Kidney (tissue), 13 donors: ENCODE measurements at regions not wholly inside any gene's neighbourhood (a gene's known extent, or its start where the extent isn't known, plus 50 kb on each side); places are given as distances from the start of the nearest gene placed in this dataset.
A peak's percentile ranks its signal among the peaks of the same experiment; 100 is the strongest.

Experiments
- DNase-seq, 5 donors: peaks; one replicate each; pipeline ENCODE4 v3.0.0-alpha.2; 2013 to 2020
- FAIRE-seq: peaks from 2 replicates; lab custom pipeline; 2012; peaks lifted over from hg19 to GRCh38; lab: Jason Lieb, UNC
- H3K27ac ChIP-seq, 2 donors: one replicate each; pipeline ENCODE4 v1.7.0; 2013; ENCODE audit warnings: low read depth in 2 of 2, low read length in 2 of 2, inconsistent platforms in 1 of 2
- H3K27me3 ChIP-seq: one replicate; pipeline ENCODE4 v1.7.1; 2013; ENCODE audit warnings: low read length, inconsistent platforms; ENCODE audit not compliant: control insufficient read depth, insufficient read depth
- H3K36me3 ChIP-seq, 3 donors: one replicate each; pipeline versions ENCODE4 v1.7.0 to v1.7.1; 2013; ENCODE audit warnings: low read length in 3 of 3, control low read depth in 1 of 3, inconsistent platforms in 1 of 3; ENCODE audit not compliant: insufficient read depth in 3 of 3, control insufficient read depth in 2 of 3
- H3K4me1 ChIP-seq, 3 donors: one replicate each; pipeline versions ENCODE4 v1.7.0 to v1.7.1; 2013; ENCODE audit warnings: low read length in 3 of 3, inconsistent platforms in 1 of 3, low read depth in 1 of 3; ENCODE audit not compliant: control insufficient read depth in 2 of 3, insufficient read depth in 2 of 3
- H3K4me3 ChIP-seq, 3 donors: one replicate each; pipeline versions ENCODE4 v1.7.0 to v1.8.1; 2013; ENCODE audit warnings: low read length in 3 of 3, control low read depth in 1 of 3, inconsistent platforms in 1 of 3
- H3K9ac ChIP-seq, 3 donors: one replicate each; pipeline versions ENCODE4 v1.7.0 to v1.7.1; 2013; ENCODE audit warnings: low read length in 3 of 3, control low read depth in 1 of 3, inconsistent platforms in 1 of 3
- H3K9me3 ChIP-seq, 3 donors: one replicate each; pipeline versions ENCODE4 v1.7.0 to v1.7.1; 2013; ENCODE audit warnings: low read length in 3 of 3, control low read depth in 1 of 3, inconsistent platforms in 1 of 3; ENCODE audit not compliant: control insufficient read depth in 2 of 3, insufficient read depth in 1 of 3
- intact Hi-C: fragments of 100-400 bp; cut with DNase I; formaldehyde crosslinking; loops from one replicate; pipeline ENCODE4 v1.11.1; 2022
- TF ChIP-seq, protein P1 (sequence below): IDR thresholded peaks from 3 replicates; pipeline ENCODE4 v1.5.1; 2012; ENCODE audit warnings: mild to moderate bottlenecking, moderate library complexity, borderline replicate concordance; ENCODE audit not compliant: insufficient read depth; ENCODE audit errors: extremely low read depth
- donor health status: control.
- donor health status: control.
- donor health status: control.
- donor health status: control.
- donor health status: control.
- donor health status: DM: yes; HTN: yes; CAD: no.
- donor health status: Normal renal cell carcinoma (clear cell type).

DNA sequence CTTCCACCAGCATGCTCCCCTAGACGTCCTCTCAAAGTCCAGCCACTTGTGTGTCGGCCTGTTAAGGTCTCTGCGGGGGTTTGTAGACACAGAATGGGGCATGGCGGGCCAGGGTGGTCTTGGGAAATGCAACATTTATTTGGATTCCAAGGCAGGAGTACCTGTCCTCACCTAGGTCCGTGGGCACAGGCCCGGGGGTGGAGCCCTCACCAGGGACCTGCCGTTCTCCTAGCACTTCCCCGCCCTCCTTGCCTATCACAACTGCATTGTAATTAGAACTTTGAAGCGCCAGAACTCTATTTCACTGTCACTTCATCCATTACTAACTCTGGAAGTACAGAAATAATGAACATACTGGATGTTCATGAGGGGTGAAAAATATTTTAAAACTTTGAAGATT, 268.3 kb upstream of the ACTBL2 start:
- Histone ChIP-seq H3K27ac (no peak overlapping the region), H3K9me3 (no peaks in the 10 kb centered on the region), H3K27me3 (no peaks in the 10 kb centered on the region), H3K36me3 (no peaks in the 10 kb centered on the region), H3K4me1 (no peaks in the 10 kb centered on the region), H3K9ac (no peak overlapping the region), H3K4me3 (no peak overlapping the region)
- TF ChIP-seq, protein P1, sequence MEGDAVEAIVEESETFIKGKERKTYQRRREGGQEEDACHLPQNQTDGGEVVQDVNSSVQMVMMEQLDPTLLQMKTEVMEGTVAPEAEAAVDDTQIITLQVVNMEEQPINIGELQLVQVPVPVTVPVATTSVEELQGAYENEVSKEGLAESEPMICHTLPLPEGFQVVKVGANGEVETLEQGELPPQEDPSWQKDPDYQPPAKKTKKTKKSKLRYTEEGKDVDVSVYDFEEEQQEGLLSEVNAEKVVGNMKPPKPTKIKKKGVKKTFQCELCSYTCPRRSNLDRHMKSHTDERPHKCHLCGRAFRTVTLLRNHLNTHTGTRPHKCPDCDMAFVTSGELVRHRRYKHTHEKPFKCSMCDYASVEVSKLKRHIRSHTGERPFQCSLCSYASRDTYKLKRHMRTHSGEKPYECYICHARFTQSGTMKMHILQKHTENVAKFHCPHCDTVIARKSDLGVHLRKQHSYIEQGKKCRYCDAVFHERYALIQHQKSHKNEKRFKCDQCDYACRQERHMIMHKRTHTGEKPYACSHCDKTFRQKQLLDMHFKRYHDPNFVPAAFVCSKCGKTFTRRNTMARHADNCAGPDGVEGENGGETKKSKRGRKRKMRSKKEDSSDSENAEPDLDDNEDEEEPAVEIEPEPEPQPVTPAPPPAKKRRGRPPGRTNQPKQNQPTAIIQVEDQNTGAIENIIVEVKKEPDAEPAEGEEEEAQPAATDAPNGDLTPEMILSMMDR, result no peak
- DNase-seq, result peak in 1 of 5 donors; percentile 66
- no peak for FAIRE-seq
- intact Hi-C loops, result no loop called here

- intact Hi-C loops, result no loop called here
- TF ChIP-seq, protein P1, result no peak
- H3K9ac ChIP-seq, result no peak overlapping the region
- no peaks in the 10 kb centered on the region for H3K9me3 ChIP-seq
- no peak overlapping the region for H3K4me3 ChIP-seq
- FAIRE-seq (no peak), DNase-seq (no peak)
- no peaks in the 10 kb centered on the region for H3K4me1 ChIP-seq
- H3K27ac ChIP-seq, result no peak overlapping the region
- H3K27me3 ChIP-seq, result no peaks in the 10 kb centered on the region
- H3K36me3 ChIP-seq, result no peaks in the 10 kb centered on the region
These were observed 267.7 kb upstream of the ACTBL2 start for GRCh38 chr5:57750282-57750681.

DNA sequence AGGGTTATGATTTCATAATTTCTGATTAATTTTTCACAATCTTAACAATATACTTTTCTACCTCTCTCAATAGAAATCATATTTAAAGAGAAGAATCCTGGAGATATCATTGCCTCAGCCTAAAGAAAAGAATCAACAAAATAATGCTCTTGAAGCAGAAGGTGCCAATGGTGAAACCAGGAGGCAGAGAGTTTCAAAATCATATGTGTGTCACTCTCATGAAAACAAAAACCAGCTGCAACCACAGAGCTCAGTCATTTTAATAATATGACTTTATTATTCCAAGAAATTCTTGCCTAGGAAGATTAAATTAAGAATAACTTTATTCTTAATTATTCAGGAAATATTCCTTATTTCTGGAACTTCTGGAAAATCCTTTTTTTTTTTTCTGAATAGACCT, 266.8 kb upstream of the ACTBL2 start:
- Histone ChIP-seq H3K9me3 (no peaks in the 10 kb centered on the region), H3K36me3 (no peaks in the 10 kb centered on the region), H3K4me1 (no peaks in the 10 kb centered on the region), H3K27ac (no peak overlapping the region), H3K9ac (no peak overlapping the region), H3K27me3 (no peaks in the 10 kb centered on the region), H3K4me3 (no peak overlapping the region)
- intact Hi-C loops, result no loop called here
- FAIRE-seq (no peak), DNase-seq (no peak)
- TF ChIP-seq, protein P1, result no peak
